Thymus (tissue), 11 donors: ENCODE measurements at regions not wholly inside any gene's neighbourhood (a gene's known extent, or its start where the extent isn't known, plus 50 kb on each side); places are given as distances from the start of the nearest gene placed in this dataset.
"Not testable (repeated sequence)": the region's sequence is repeated elsewhere in the genome, so short reads cannot be mapped to it uniquely, and the experiment has no call there.

ENCODE experiments used
- DNase-seq, 9 donors: peaks; one replicate each; pipeline ENCODE4 v3.0.0-alpha.2; 2013; ENCODE audit warnings: low spot score in 9 of 9, low read depth in 6 of 9, missing footprints in 1 of 9
- H3K27ac ChIP-seq, 2 donors: one replicate each; pipeline ENCODE4 v1.5.1; 2013; ENCODE audit warnings: control low read depth in 1 of 2, low read depth in 1 of 2, low read length in 1 of 2, mild to moderate bottlenecking in 1 of 2, moderate library complexity in 1 of 2
- H3K27me3 ChIP-seq, 2 donors: one replicate each; pipeline ENCODE4 v1.5.1; 2013; ENCODE audit warnings: low read length in 1 of 2; ENCODE audit not compliant: control insufficient read depth in 2 of 2, insufficient read depth in 1 of 2
- H3K36me3 ChIP-seq, 2 donors: one replicate each; pipeline ENCODE4 v1.5.1; 2013; ENCODE audit warnings: low read length in 1 of 2, mild to moderate bottlenecking in 1 of 2, moderate library complexity in 1 of 2; ENCODE audit not compliant: control insufficient read depth in 2 of 2, insufficient read depth in 2 of 2
- H3K4me1 ChIP-seq, 2 donors: one replicate each; pipeline ENCODE4 v1.5.1; 2013; ENCODE audit warnings: low read length in 2 of 2; ENCODE audit not compliant: control insufficient read depth in 2 of 2, insufficient read depth in 2 of 2
- H3K4me3 ChIP-seq, 2 donors: one replicate each; pipeline ENCODE4 v1.5.1; 2013; ENCODE audit warnings: low read length in 2 of 2, control low read depth in 1 of 2, mild to moderate bottlenecking in 1 of 2
- H3K9me3 ChIP-seq, 2 donors: one replicate each; pipeline ENCODE4 v1.5.1; 2013; ENCODE audit warnings: low read length in 1 of 2, mild to moderate bottlenecking in 1 of 2; ENCODE audit not compliant: control insufficient read depth in 2 of 2, insufficient read depth in 1 of 2
- WGBS: extraction: QIAGEN DNeasy Blood & Tissue Kit; methylation state at CpG from one replicate; pipeline ENCODE4 v1.1.7; 2013; 5-methylcytosine and 5-hydroxymethylcytosine counted together
- donor health status: healthy.

DNA sequence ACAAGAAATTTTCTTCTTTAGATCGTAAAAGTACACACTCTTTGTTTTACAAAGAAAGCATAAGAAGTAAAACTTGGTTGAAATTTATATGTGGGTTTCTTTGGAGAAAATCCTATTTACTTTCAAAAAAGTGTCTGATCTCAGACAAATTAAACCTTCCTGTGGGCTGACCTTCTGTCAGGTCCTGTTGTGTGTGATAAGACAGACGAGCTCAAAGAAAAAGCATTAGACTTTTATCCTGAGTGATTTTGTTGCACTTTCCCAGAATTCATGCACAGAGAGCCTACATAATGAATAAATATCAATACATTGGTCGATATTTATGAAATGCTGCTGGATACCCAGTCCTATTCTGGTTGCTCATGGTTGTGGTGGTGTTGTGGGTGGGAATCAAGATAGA lies 302.1 kb upstream of the SYNCRIP start:
- Histone ChIP-seq H3K36me3 (no peaks in the 10 kb centered on the region), H3K4me3 (no peak overlapping the region), H3K27me3 (no peaks in the 10 kb centered on the region), H3K4me1 (no peaks in the 10 kb centered on the region), H3K9me3 (no peaks in the 10 kb centered on the region), H3K27ac (no peak overlapping the region)
- WGBS = 85% methylated on average over 3 of the region's 3 CpGs
- no peak for DNase-seq

DNA sequence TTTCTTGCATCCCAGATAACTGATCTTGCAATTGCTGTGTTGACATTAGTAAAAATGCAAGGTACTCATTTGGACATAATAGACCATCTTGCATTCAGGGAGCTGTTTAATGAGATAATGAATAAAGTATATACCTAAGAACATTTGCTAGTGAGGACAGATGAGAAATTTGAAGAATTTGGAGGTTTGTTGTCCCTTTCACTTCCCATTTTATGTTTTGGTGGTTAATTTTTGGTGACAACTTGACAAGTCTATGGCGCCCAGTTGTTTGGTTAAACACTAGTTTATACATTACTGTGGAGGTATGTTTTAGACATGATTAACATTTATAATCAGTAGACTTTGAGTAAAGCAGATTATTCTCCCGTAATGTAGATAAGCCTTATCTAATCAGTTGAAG lies 300.2 kb upstream of the SYNCRIP start:
- H3K36me3 ChIP-seq = no peaks in the 10 kb centered on the region
- 89% methylated on average over 2 of the region's 2 CpGs for WGBS

DNA sequence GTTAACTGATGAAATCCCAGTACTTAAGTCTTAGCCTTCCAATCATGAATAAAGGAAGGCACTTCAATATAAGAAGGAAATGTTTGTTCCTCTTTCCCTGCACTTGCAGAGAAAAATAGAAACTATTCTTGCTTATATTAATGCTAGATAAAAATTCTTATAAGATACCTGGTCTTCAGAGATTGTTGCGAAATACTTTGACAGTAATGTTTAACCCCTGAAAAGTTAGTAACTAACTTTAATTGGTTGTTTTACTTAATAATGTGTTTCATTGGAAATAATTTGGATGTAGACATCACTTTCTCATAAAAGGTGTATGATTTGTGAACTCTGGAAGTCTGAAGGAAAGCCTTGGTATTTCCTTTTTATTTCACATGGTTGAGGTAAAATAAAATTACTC lies 294.2 kb upstream of the SYNCRIP start:
- Histone ChIP-seq H3K36me3 (no peaks in the 10 kb centered on the region), H3K27ac (no peak overlapping the region), H3K9me3 (peaks cover 0 to 3% of the 10 kb centered on the region in 2 donors), H3K4me1 (no peaks in the 10 kb centered on the region), H3K27me3 (no peaks in the 10 kb centered on the region), H3K4me3 (no peak overlapping the region)
- WGBS = 96% methylated on average over 1 of the region's 1 CpG
- DNase-seq = no peak

More for the DNA sequence above, 300.2 kb upstream of the SYNCRIP start:
- no peaks in the 10 kb centered on the region for H3K9me3 ChIP-seq
- H3K4me3 ChIP-seq = no peak overlapping the region
- H3K27ac ChIP-seq = no peak overlapping the region
- no peaks in the 10 kb centered on the region for H3K4me1 ChIP-seq
- no peaks in the 10 kb centered on the region for H3K27me3 ChIP-seq
- no peak for DNase-seq

DNA sequence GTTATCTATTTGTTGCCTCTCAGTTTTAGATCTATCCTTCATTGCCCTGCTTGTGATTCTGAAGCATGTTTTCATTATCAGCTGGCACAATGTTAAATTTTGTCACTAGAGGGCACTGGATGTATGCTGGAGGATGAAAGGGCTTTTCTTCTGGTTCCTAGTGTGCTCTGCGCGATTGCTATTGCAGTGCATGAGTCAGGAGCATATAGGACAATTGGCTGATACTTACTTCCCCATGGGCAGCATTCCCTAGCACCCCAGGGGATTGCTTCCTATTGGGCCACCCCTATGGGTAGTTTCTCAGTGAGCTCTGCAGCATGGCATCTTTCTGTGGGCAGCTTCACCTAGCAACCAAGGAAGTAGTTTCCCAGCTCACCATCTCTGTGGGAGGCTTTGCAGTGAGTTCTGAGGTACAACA lies 280.3 kb upstream of the SYNCRIP start:
- Histone ChIP-seq H3K9me3 (no peaks in the 10 kb centered on the region), H3K36me3 (no peaks in the 10 kb centered on the region), H3K4me3 (no peak overlapping the region), H3K4me1 (no peaks in the 10 kb centered on the region), H3K27ac (no peak overlapping the region), H3K27me3 (no peaks in the 10 kb centered on the region)
- peak in 1 of 9 donors; percentile 22 for DNase-seq
- 6% methylated on average over 2 of the region's 2 CpGs for WGBS

DNA sequence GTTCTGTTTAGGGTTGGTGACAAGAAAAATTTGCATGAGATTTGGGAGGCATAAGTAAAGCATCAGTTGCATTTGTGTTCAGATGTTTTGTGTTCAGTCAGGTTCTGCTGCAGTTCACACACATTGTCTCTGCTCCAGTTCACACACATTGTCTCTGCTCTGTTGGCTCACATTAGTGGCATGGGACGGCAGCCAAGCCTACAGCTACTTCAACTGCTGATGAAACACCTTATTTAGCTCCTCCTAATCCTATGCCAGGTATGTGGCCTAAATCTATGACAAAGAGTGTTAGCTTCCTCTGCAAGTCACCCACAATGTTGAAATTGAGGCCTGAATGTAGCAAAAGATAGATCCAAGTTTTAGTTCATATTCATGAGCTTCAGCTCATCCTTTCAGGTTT lies 278.1 kb upstream of the SYNCRIP start:
- H3K36me3 ChIP-seq = no peaks in the 10 kb centered on the region
- no peaks in the 10 kb centered on the region for H3K27me3 ChIP-seq
- 74% methylated on average over 1 of the region's 1 CpG for WGBS
- no peaks in the 10 kb centered on the region for H3K4me1 ChIP-seq
- H3K27ac ChIP-seq = no peak overlapping the region
- H3K9me3 ChIP-seq = no peaks in the 10 kb centered on the region
- no peak overlapping the region for H3K4me3 ChIP-seq
- no peak for DNase-seq

DNA sequence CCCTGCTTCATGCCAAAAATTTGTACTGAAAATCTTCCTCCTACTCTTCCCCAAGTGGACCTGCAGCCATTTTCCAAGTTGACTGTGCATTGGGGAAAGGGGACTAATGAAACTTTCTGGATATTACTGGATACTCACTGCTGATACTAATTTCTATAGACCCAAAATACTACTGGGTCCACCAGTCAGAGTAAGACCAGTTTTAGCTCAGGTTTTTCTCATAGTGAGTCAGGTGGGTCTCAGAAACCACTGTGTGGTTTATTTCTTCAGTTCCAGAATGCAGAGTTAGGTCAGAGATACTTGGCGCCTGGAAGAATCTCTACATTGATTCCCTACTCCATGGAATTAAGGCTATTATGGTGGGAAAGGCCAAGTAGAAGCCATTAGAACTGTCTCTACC lies 274.8 kb upstream of the SYNCRIP start:
- H3K27me3 ChIP-seq = no peaks in the 10 kb centered on the region
- H3K9me3 ChIP-seq = no peaks in the 10 kb centered on the region
- no peak overlapping the region for H3K27ac ChIP-seq
- no peak for DNase-seq
- no peak overlapping the region for H3K4me3 ChIP-seq
- H3K4me1 ChIP-seq = no peaks in the 10 kb centered on the region
- H3K36me3 ChIP-seq = no peaks in the 10 kb centered on the region
- 94% methylated on average over 1 of the region's 1 CpG for WGBS

DNA sequence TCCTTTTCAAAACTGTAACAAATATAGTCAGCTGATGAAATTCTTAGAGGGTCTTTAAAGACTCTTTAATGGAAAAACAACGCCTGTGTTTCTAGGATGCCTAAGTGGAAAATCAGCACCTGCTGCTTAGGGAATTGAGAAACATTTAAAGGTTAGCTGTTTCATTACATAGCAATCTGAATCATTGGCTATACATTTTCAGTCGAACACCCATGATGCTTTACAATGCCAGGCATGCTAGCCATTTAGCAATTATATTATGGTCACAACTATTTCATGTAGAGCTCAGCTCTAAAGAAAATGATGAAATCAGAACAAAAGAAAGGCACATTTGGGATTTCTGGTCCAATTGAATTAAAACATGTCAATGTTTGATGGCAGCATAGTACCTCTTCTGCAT lies 270.3 kb upstream of the SYNCRIP start:
- WGBS = 90% methylated on average over 2 of the region's 2 CpGs
- no peak overlapping the region for H3K27ac ChIP-seq
- H3K9me3 ChIP-seq = peaks cover 0 to 12% of the 10 kb centered on the region in 2 donors
- H3K4me1 ChIP-seq = no peaks in the 10 kb centered on the region
- H3K4me3 ChIP-seq = no peak overlapping the region
- H3K36me3 ChIP-seq = no peaks in the 10 kb centered on the region
- DNase-seq = no peak
- no peaks in the 10 kb centered on the region for H3K27me3 ChIP-seq

DNA sequence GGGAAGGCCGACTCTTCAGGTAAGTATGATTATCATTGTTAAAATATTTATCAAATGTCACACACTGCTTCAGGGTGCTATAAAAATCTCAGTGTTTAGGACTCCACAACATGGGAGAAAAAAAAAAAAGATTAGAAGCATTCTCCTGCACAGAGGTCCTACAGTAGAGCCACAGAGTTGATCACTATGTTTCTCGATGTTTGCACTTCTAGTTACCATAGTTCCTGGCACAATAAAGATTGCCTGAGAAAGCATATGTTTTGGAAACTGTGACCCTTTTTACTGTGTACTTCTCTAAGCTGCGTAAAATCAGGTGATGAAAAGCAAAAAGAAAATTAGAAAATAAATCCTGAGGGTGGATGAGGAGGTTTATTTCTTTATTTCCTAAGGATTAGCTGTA lies 269.9 kb upstream of the SYNCRIP start:
- DNase-seq = no peak
- no peaks in the 10 kb centered on the region for H3K27me3 ChIP-seq
- 95% methylated on average over 3 of the region's 3 CpGs for WGBS
- no peaks in the 10 kb centered on the region for H3K4me1 ChIP-seq
- no peak overlapping the region for H3K4me3 ChIP-seq
- H3K27ac ChIP-seq = no peak overlapping the region
- no peaks in the 10 kb centered on the region for H3K36me3 ChIP-seq
- peaks cover 0 to 12% of the 10 kb centered on the region in 2 donors for H3K9me3 ChIP-seq

DNA sequence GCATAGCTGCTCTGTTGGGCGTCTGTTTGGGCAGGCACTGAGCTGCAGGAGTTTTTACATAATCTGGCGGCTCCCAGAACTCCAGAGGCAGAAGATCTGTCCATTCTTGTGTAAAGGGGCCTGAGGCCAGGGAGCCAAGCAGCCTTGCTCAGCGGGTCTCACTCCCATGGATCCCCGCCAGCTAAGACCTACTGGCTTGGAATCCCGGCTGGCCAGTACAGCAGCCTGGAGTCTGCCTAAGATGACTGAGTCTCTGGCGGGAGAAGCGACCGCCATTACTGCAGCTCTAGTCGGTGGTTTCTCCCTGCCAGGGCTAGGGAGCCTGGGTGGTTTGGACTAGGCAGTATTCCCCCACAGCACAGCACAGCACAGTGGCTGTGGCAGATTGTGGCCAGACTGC lies 268.4 kb upstream of the SYNCRIP start:
- H3K9me3 ChIP-seq = peaks cover 0 to 12% of the 10 kb centered on the region in 2 donors
- no peaks in the 10 kb centered on the region for H3K27me3 ChIP-seq
- WGBS = 95% methylated on average over 9 of the region's 9 CpGs
- no peaks in the 10 kb centered on the region for H3K36me3 ChIP-seq
- no peak overlapping the region for H3K27ac ChIP-seq
- DNase-seq = no peak
- H3K4me1 ChIP-seq = no peaks in the 10 kb centered on the region
- no peak overlapping the region for H3K4me3 ChIP-seq

DNA sequence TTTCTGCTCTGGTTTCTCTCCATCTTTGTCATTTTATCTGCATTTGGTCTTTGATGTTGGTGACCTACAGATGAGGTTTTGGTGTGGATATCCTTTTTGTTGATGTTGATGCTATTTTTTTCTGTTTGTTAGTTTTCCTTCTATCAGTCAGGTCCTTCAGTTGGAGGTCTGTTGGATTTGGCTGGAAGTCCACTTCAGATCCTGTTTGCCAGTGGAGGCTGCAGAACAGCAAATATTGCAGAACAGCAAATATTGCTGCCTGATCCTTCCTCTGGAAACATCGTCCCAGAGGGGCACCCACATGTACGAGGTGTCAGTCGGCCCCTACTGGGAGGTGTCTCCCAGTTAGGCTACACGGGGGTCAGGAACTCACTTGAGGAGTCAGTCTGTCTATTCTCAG lies 265.4 kb upstream of the SYNCRIP start:
- DNase-seq, H3K4me1 ChIP-seq, H3K27ac ChIP-seq, H3K4me3 ChIP-seq, H3K27me3 ChIP-seq, H3K36me3 ChIP-seq: not testable (repeated sequence)
- 97% methylated on average over 4 of the region's 4 CpGs for WGBS
- peaks cover 0 to 12% of the 10 kb centered on the region in 2 donors for H3K9me3 ChIP-seq
